ENCODE measurements at regions not wholly inside any gene's neighbourhood (a gene's known extent, or its start where the extent isn't known, plus 50 kb on each side); places are given as distances from the start of the nearest gene placed in this dataset.
"Not testable (repeated sequence)": the region's sequence is repeated elsewhere in the genome, so short reads cannot be mapped to it uniquely, and the experiment has no call there.

GRCh38 chr4:75169020-75169419 is 236.1 kb downstream of the PARM1 start:
- Mint-ChIP-seq H3K27me3 (peaks cover 4% of the 10 kb centered on the region), H3K4me1 (ENCODE audit: unreplicated experiment) (peaks cover 21% of the 10 kb centered on the region), H3K36me3 (peaks cover 4% of the 10 kb centered on the region), H3K27ac (peak overlapping the region; percentile 37), H3K4me3 (no peak overlapping the region), H3K9me3 (peaks cover 6% of the 10 kb centered on the region)
- no peak for DNase-seq (ENCODE audit: extremely low spot score, unreplicated experiment)
- no peak for TF ChIP-seq CTCF (conservative IDR thresholded peaks at IDR 0.05)

- TF ChIP-seq CTCF (conservative IDR thresholded peaks at IDR 0.05): no peak
- Mint-ChIP-seq H3K27me3 (peaks cover 4% of the 10 kb centered on the region), H3K4me3 (no peak overlapping the region), H3K36me3 (peaks cover 4% of the 10 kb centered on the region), H3K9me3 (peaks cover 6% of the 10 kb centered on the region), H3K27ac (no peak overlapping the region), H3K4me1 (ENCODE audit: unreplicated experiment) (peaks cover 25% of the 10 kb centered on the region)
- DNase-seq (ENCODE audit: extremely low spot score, unreplicated experiment): no peak
Measured at GRCh38 chr4:75168548-75168947, 235.6 kb downstream of the PARM1 start.

DNA sequence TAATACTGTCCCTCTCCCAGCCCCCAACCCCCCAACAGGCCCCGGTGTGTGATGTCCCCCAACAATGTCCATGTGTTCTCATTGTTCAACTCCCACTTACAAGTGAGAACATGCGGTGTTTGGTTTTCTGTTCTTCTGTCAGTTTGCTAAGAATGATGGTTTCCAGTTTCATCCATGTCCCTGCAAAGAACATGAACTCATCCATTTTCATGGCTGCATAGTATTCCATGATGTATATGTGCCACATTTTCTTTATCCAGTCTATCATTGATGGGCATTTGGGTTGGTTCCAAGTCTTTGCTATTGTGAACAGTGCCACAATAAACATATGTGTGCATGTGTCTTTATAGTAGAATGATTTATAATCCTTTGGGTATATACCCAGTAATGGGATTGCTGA is 232.2 kb downstream of the PARM1 start:
- not testable (repeated sequence) for H3K9me3 Mint-ChIP-seq; H3K4me3 Mint-ChIP-seq; H3K27me3 Mint-ChIP-seq; H3K36me3 Mint-ChIP-seq; H3K27ac Mint-ChIP-seq; DNase-seq (ENCODE audit: extremely low spot score, unreplicated experiment)
- H3K4me1 Mint-ChIP-seq (ENCODE audit: unreplicated experiment): peaks cover 34% of the 10 kb centered on the region

GRCh38 chr4:75158451-75158850 is 225.5 kb downstream of the PARM1 start:
- TF ChIP-seq CTCF (conservative IDR thresholded peaks at IDR 0.05): no peak
- no peak for DNase-seq (ENCODE audit: extremely low spot score, unreplicated experiment)
- Mint-ChIP-seq H3K9me3 (no peaks in the 10 kb centered on the region), H3K27ac (no peak overlapping the region), H3K4me1 (ENCODE audit: unreplicated experiment) (peaks cover 19% of the 10 kb centered on the region), H3K36me3 (no peaks in the 10 kb centered on the region), H3K27me3 (no peaks in the 10 kb centered on the region), H3K4me3 (no peak overlapping the region)

- TF ChIP-seq CTCF (conservative IDR thresholded peaks at IDR 0.05): no peak
- no peaks in the 10 kb centered on the region for H3K27me3 Mint-ChIP-seq
Measured at GRCh38 chr4:75154994-75155393, 222.1 kb downstream of the PARM1 start.

GRCh38 chr4:75146223-75146622 is 213.3 kb downstream of the PARM1 start:
- no peaks in the 10 kb centered on the region for H3K27me3 Mint-ChIP-seq
- DNase-seq (ENCODE audit: extremely low spot score, unreplicated experiment): no peak
- no peak overlapping the region for H3K27ac Mint-ChIP-seq
- no peak for TF ChIP-seq CTCF (conservative IDR thresholded peaks at IDR 0.05)
- no peaks in the 10 kb centered on the region for H3K36me3 Mint-ChIP-seq
- no peaks in the 10 kb centered on the region for H3K9me3 Mint-ChIP-seq
- no peak overlapping the region for H3K4me3 Mint-ChIP-seq
- H3K4me1 Mint-ChIP-seq (ENCODE audit: unreplicated experiment): no peaks in the 10 kb centered on the region

More at GRCh38 chr4:75154994-75155393, 222.1 kb downstream of the PARM1 start:
- H3K36me3 Mint-ChIP-seq: no peaks in the 10 kb centered on the region
- no peak overlapping the region for H3K4me3 Mint-ChIP-seq
- H3K27ac Mint-ChIP-seq: no peak overlapping the region
- no peaks in the 10 kb centered on the region for H3K9me3 Mint-ChIP-seq
- no peak for DNase-seq (ENCODE audit: extremely low spot score, unreplicated experiment)
- H3K4me1 Mint-ChIP-seq (ENCODE audit: unreplicated experiment): no peaks in the 10 kb centered on the region
